CD4-positive, alpha-beta T cell treated with Interleukin-1 beta for 1 hour (primary cell): ENCODE measurements at regions not wholly inside any gene's neighbourhood (a gene's known extent, or its start where the extent isn't known, plus 50 kb on each side); places are given as distances from the start of the nearest gene placed in this dataset.

Experiments
- DNase-seq, 2 donors: peaks; one replicate each; pipeline ENCODE4 v3.0.0-alpha.2; 2020 to 2022

GRCh38 chr4:26257850-26258249 lies 63.0 kb upstream of the RBPJ start:
- DNase-seq, result no peak

GRCh38 chr4:26260571-26260970 lies 60.2 kb upstream of the RBPJ start:
- DNase-seq, result no peak

- no peak for DNase-seq
Observed at GRCh38 chr4:26261405-26261804, 59.4 kb upstream of the RBPJ start.

- no peak for DNase-seq
Observed at GRCh38 chr4:26263165-26263564, 57.6 kb upstream of the RBPJ start.

GRCh38 chr4:26264109-26264508 lies 56.7 kb upstream of the RBPJ start:
- DNase-seq, result no peak

GRCh38 chr4:26267087-26267486 lies 53.7 kb upstream of the RBPJ start:
- no peak for DNase-seq

- no peak for DNase-seq
Observed at GRCh38 chr4:26268246-26268645, 52.6 kb upstream of the RBPJ start.

- no peak for DNase-seq
Observed at GRCh38 chr4:26269038-26269437, 51.8 kb upstream of the RBPJ start.
